SK-N-SH treated with all-trans-retinoic acid at 6 μM for 48 hours (cell line): ENCODE measurements at regions not wholly inside any gene's neighbourhood (a gene's known extent, or its start where the extent isn't known, plus 50 kb on each side); places are given as distances from the start of the nearest gene placed in this dataset.

Source experiments
- ATAC-seq: fragments of 200-7000 bp; cut with Tn5 transposase; 3 replicates; pipeline ENCODE4 v1.9.1; 2020; ENCODE audit warnings: mild to moderate bottlenecking, moderate library complexity
- ARNTL ChIP-seq: fragments of 450-650 bp; formaldehyde crosslinking; IDR thresholded peaks from 2 replicates; pipeline ENCODE4 v1.5.0; 2020; ENCODE audit warnings: low read depth, mild to moderate bottlenecking, moderate library complexity, borderline replicate concordance
- BACH2 ChIP-seq: fragments of 250-450 bp; sonication (Bioruptor Pico); IDR thresholded peaks from 2 replicates; pipeline ENCODE4 v1.9.0; 2021; ENCODE audit warnings: mild to moderate bottlenecking, borderline replicate concordance
- CREB5 ChIP-seq: fragments of 250-450 bp; sonication (Bioruptor Pico); IDR thresholded peaks from 2 replicates; pipeline ENCODE4 v1.5.1; 2020; ENCODE audit warnings: low read depth, mild to moderate bottlenecking, moderate library complexity
- CSDC2 ChIP-seq: fragments of 250-450 bp; sonication (Bioruptor Pico); IDR thresholded peaks from 2 replicates; pipeline ENCODE4 v1.5.0; 2020; ENCODE audit warnings: mild to moderate bottlenecking, moderate library complexity
- CSRNP3 ChIP-seq: fragments of 250-450 bp; sonication (Bioruptor Pico); IDR thresholded peaks from 2 replicates; pipeline ENCODE4 v1.5.1; 2021; ENCODE audit warnings: mild to moderate bottlenecking, moderate library complexity
- ESRRG ChIP-seq: fragments of 250-450 bp; sonication (Bioruptor Pico); IDR thresholded peaks from 2 replicates; pipeline ENCODE4 v1.6.1; 2021; ENCODE audit warnings: mild to moderate bottlenecking
- GLIS3 ChIP-seq: fragments of 250-450 bp; sonication (Bioruptor Pico); IDR thresholded peaks from 2 replicates; pipeline ENCODE4 v1.5.0; 2020; ENCODE audit warnings: mild to moderate bottlenecking, moderate library complexity
- ISL1 ChIP-seq: fragments of 250-450 bp; sonication (Bioruptor Pico); IDR thresholded peaks from 2 replicates; pipeline ENCODE4 v2.1.2; 2022; ENCODE audit warnings: mild to moderate bottlenecking, moderate library complexity
- OSR1 ChIP-seq: fragments of 250-450 bp; sonication (Bioruptor Pico); IDR thresholded peaks from 2 replicates; pipeline ENCODE4 v1.8.0; 2022; ENCODE audit warnings: moderate library complexity, mild to moderate bottlenecking, inconsistent platforms
- PATZ1 ChIP-seq: fragments of 250-450 bp; sonication (Bioruptor Pico); IDR thresholded peaks from 2 replicates; pipeline ENCODE4 v1.8.0; 2020; ENCODE audit warnings: mild to moderate bottlenecking, moderate library complexity, borderline replicate concordance
- POU6F1 ChIP-seq: fragments of 250-450 bp; sonication (Bioruptor Pico); IDR thresholded peaks from 2 replicates; pipeline ENCODE4 v1.8.0; 2021; ENCODE audit warnings: low read depth, mild to moderate bottlenecking, moderate library complexity, borderline replicate concordance
- PPARA ChIP-seq: fragments of 250-450 bp; sonication (Bioruptor Pico); IDR thresholded peaks from 2 replicates; pipeline ENCODE4 v1.5.0; 2020; ENCODE audit warnings: mild to moderate bottlenecking, borderline replicate concordance
- RARB ChIP-seq: fragments of 250-450 bp; sonication (Bioruptor Pico); IDR thresholded peaks from 2 replicates; pipeline ENCODE4 v1.8.0; 2021; ENCODE audit warnings: mild to moderate bottlenecking, moderate library complexity
- SNAI2 ChIP-seq: fragments of 250-450 bp; sonication (Bioruptor Pico); IDR thresholded peaks from 2 replicates; pipeline ENCODE4 v1.5.0; 2020; ENCODE audit warnings: mild to moderate bottlenecking, moderate library complexity
- TCF4 ChIP-seq: fragments of 250-450 bp; sonication (Bioruptor Pico); IDR thresholded peaks from 2 replicates; pipeline ENCODE4 v1.8.0; 2021; ENCODE audit warnings: mild to moderate bottlenecking, moderate library complexity, borderline replicate concordance
- TOX ChIP-seq: fragments of 250-450 bp; sonication (Bioruptor Pico); IDR thresholded peaks from 2 replicates; pipeline ENCODE4 v1.8.0; 2021; ENCODE audit warnings: mild to moderate bottlenecking, moderate library complexity, borderline replicate concordance
- TSHZ2 ChIP-seq: fragments of 250-450 bp; sonication (Bioruptor Pico); IDR thresholded peaks from 2 replicates; pipeline ENCODE4 v1.5.0; 2020; ENCODE audit warnings: mild to moderate bottlenecking, moderate library complexity
- ZC3H10 ChIP-seq: fragments of 250-450 bp; sonication (Bioruptor Pico); IDR thresholded peaks from 2 replicates; pipeline ENCODE4 v1.5.1; 2021; ENCODE audit warnings: mild to moderate bottlenecking, moderate library complexity
- ZFP3 ChIP-seq: fragments of 250-450 bp; sonication (Bioruptor Pico); IDR thresholded peaks from 2 replicates; pipeline ENCODE4 v1.5.0; 2020; ENCODE audit warnings: mild to moderate bottlenecking, moderate library complexity
- ZFP30 ChIP-seq: fragments of 450-650 bp; formaldehyde crosslinking; IDR thresholded peaks from 2 replicates; pipeline ENCODE4 v1.5.0; 2022; ENCODE audit warnings: mild to moderate bottlenecking, moderate library complexity
- ZNF565 ChIP-seq: fragments of 450-650 bp; formaldehyde crosslinking; conservative IDR thresholded peaks from 2 replicates; pipeline ENCODE4 v1.5.0; 2020; ENCODE audit warnings: low read depth, mild to moderate bottlenecking, moderate library complexity
- ZNF70 ChIP-seq: fragments of 450-650 bp; formaldehyde crosslinking; IDR thresholded peaks from 2 replicates; pipeline ENCODE4 v1.5.0; 2020; ENCODE audit warnings: mild to moderate bottlenecking, moderate library complexity
- ZNF8 ChIP-seq: fragments of 450-650 bp; formaldehyde crosslinking; IDR thresholded peaks from 2 replicates; pipeline ENCODE4 v1.5.0; 2020; ENCODE audit warnings: mild to moderate bottlenecking, moderate library complexity

- ATAC-seq, result no peak
- no peak for TF ChIP-seq CSDC2 (CRISPR knock-in tag)
- TF ChIP-seq ZNF70 (CRISPR knock-in tag), result no peak
- no peak for TF ChIP-seq PATZ1 (CRISPR knock-in tag)
- no peak for TF ChIP-seq PPARA (CRISPR knock-in tag)
- no peak for TF ChIP-seq RARB
- TF ChIP-seq SNAI2 (CRISPR knock-in tag), result no peak
- TF ChIP-seq CREB5 (CRISPR knock-in tag), result no peak
- no peak for TF ChIP-seq ZFP3 (CRISPR knock-in tag)
- no peak for TF ChIP-seq ZNF8 (CRISPR knock-in tag)
- TF ChIP-seq TCF4 (CRISPR knock-in tag), result no peak
- TF ChIP-seq ESRRG, result no peak
- no peak for TF ChIP-seq GLIS3 (CRISPR knock-in tag)
- TF ChIP-seq ZC3H10, result no peak
- TF ChIP-seq, all 23 proteins: peak for 0
Observed at GRCh38 chr4:60020389-60020788, 1179.7 kb upstream of the ADGRL3 start.

- TF ChIP-seq ZFP30 (CRISPR knock-in tag) (no peak), CSDC2 (CRISPR knock-in tag) (no peak), ZNF565 (CRISPR knock-in tag) (no peak), OSR1 (no peak), ARNTL (no peak), ZNF8 (CRISPR knock-in tag) (no peak), POU6F1 (no peak), ZC3H10 (no peak), PATZ1 (CRISPR knock-in tag) (no peak), RARB (no peak), TCF4 (CRISPR knock-in tag) (no peak)
- ATAC-seq, result no peak
Observed at GRCh38 chr4:60033826-60034225, 1166.3 kb upstream of the ADGRL3 start.

GRCh38 chr4:60034361-60034760 is 1165.8 kb upstream of the ADGRL3 start:
- TF ChIP-seq BACH2 (CRISPR knock-in tag) (no peak), TCF4 (CRISPR knock-in tag) (no peak), OSR1 (no peak)
- ATAC-seq, result no peak

- no peak for TF ChIP-seq ISL1 (CRISPR knock-in tag)
- no peak for TF ChIP-seq TOX (CRISPR knock-in tag)
- no peak for TF ChIP-seq BACH2 (CRISPR knock-in tag)
- TF ChIP-seq ZFP30 (CRISPR knock-in tag), result no peak
- no peak for TF ChIP-seq ZNF8 (CRISPR knock-in tag)
- TF ChIP-seq SNAI2 (CRISPR knock-in tag), result no peak
- no peak for TF ChIP-seq TSHZ2
- no peak for TF ChIP-seq ESRRG
- TF ChIP-seq CSDC2 (CRISPR knock-in tag), result no peak
- no peak for TF ChIP-seq PATZ1 (CRISPR knock-in tag)
- no peak for TF ChIP-seq CSRNP3 (CRISPR knock-in tag)
- TF ChIP-seq PPARA (CRISPR knock-in tag), result no peak
- no peak for TF ChIP-seq GLIS3 (CRISPR knock-in tag)
- TF ChIP-seq TCF4 (CRISPR knock-in tag), result no peak
- no peak for ATAC-seq
Observed at GRCh38 chr4:60039908-60040307, 1160.2 kb upstream of the ADGRL3 start.
